ENCODE measurements at regions not wholly inside any gene's neighbourhood (a gene's known extent, or its start where the extent isn't known, plus 50 kb on each side); places are given as distances from the start of the nearest gene placed in this dataset.

DNA sequence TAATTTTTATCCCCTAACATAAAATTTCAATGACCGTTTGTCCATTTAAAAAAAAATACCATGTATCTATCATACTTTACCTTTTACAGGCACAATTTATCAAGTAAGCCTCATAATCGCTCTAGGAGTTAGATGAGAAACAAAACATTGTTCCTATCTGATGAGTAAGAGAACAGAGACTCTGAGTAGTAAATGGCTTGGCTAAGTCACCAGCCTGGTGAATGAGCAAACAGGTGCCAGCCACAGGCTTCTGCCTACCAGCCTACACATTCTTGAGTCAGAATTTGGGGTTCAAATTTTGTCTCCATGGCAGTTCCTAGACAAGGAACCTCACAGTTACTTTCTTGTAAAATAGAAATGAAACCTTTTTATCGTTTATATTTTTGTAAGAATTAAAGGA is 235.4 kb downstream of the HGF start:
- TF ChIP-seq, protein P1, sequence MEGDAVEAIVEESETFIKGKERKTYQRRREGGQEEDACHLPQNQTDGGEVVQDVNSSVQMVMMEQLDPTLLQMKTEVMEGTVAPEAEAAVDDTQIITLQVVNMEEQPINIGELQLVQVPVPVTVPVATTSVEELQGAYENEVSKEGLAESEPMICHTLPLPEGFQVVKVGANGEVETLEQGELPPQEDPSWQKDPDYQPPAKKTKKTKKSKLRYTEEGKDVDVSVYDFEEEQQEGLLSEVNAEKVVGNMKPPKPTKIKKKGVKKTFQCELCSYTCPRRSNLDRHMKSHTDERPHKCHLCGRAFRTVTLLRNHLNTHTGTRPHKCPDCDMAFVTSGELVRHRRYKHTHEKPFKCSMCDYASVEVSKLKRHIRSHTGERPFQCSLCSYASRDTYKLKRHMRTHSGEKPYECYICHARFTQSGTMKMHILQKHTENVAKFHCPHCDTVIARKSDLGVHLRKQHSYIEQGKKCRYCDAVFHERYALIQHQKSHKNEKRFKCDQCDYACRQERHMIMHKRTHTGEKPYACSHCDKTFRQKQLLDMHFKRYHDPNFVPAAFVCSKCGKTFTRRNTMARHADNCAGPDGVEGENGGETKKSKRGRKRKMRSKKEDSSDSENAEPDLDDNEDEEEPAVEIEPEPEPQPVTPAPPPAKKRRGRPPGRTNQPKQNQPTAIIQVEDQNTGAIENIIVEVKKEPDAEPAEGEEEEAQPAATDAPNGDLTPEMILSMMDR (optimal IDR thresholded peaks at IDR 0.05 in 1 of 3, IDR thresholded peaks at IDR 0.05 in 1 of 3, conservative IDR thresholded peaks at IDR 0.05 in 1 of 3; ENCODE audit: extremely low read depth in 1 of 3, insufficient read depth in 2 of 3, low read length in 3 of 3) = no peak
- TF ChIP-seq EZH2 (IDR thresholded peaks at IDR 0.05; ENCODE audit: low read length) = no peak
